SK-N-SH (cell line): ENCODE measurements at regions not wholly inside any gene's neighbourhood (a gene's known extent, or its start where the extent isn't known, plus 50 kb on each side); places are given as distances from the start of the nearest gene placed in this dataset.

Experiments
- CTCF ChIA-PET: fragments of 300-600, 350-600 bp; formaldehyde crosslinking; extraction: SDS; loops from one replicate; lab custom pipeline; 2021; lab: Yijun Ruan, JAX
- POLR2A ChIA-PET: fragments of 350-600 bp; sonication (Branson Sonifier 250); formaldehyde crosslinking; extraction: SDS; loops from one replicate; lab custom pipeline; 2020; ENCODE audit warnings: antibody characterized with exemption, inconsistent platforms; lab: Yijun Ruan, JAX
- DNase-seq: peaks from one replicate; pipeline ENCODE4 v3.0.0; 2012
- H2AFZ ChIP-seq: fragments of 200-600 bp; sonication (generic); 2 replicates; pipeline ENCODE4 v1.8.1; 2016; ENCODE audit warnings: antibody characterized with exemption, mild to moderate bottlenecking, low read depth
- H3F3A ChIP-seq: fragments of 200-600 bp; sonication (generic); replicated peaks from 2 replicates; pipeline ENCODE3; 2016; ENCODE audit warnings: antibody characterized with exemption, mild to moderate bottlenecking; ENCODE audit not compliant: insufficient read depth
- H3K27ac ChIP-seq, 2 experiments: fragments of 200-500 bp in 1 of 2; fragments of 200-600 bp in 1 of 2; sonication (Bioruptor generic) in 1 of 2; sonication (generic), shearing (Covaris generic) in 1 of 2; 2 replicates each; pipeline versions ENCODE4 v1.5.1 to v1.6.1; 2014 to 2016; ENCODE audit warnings: low read depth in 2 of 2, inconsistent platforms in 1 of 2, low read length in 1 of 2, mild to moderate bottlenecking in 1 of 2, mixed read lengths in 1 of 2
- H3K27me3 ChIP-seq: fragments of 200-600 bp; sonication (generic), shearing (Covaris generic); 2 replicates; pipeline ENCODE4 v1.6.1; 2016; ENCODE audit warnings: mixed run types; ENCODE audit not compliant: insufficient read depth
- H3K36me3 ChIP-seq, 2 experiments: fragments of 200-500 bp in 1 of 2; fragments of 200-600 bp in 1 of 2; sonication (Bioruptor generic) in 1 of 2; sonication (generic) in 1 of 2; replicated peaks in 1 of 2; 2 replicates each; pipeline versions ENCODE3 to v1.5.1; 2014 to 2016; ENCODE audit warnings: low read length in 1 of 2, mild to moderate bottlenecking in 1 of 2; ENCODE audit not compliant: insufficient read depth in 2 of 2, control insufficient read depth in 1 of 2
- H3K4me1 ChIP-seq, 2 experiments: fragments of 200-500 bp in 1 of 2; fragments of 200-600 bp in 1 of 2; sonication (Bioruptor generic) in 1 of 2; sonication (generic), shearing (Covaris generic) in 1 of 2; 2 replicates each; pipeline versions ENCODE4 v1.5.1 to v1.6.1; 2014 to 2016; ENCODE audit warnings: low read depth in 1 of 2, low read length in 1 of 2, mixed run types in 1 of 2; ENCODE audit not compliant: insufficient read depth in 2 of 2, control insufficient read depth in 1 of 2
- H3K4me2 ChIP-seq: fragments of 200-600 bp; sonication (generic), shearing (Covaris generic); 2 replicates; pipeline ENCODE4 v1.6.1; 2017; ENCODE audit warnings: mixed run types
- H3K4me3 ChIP-seq, 2 experiments: fragments of 200-500 bp in 1 of 2; fragments of 200-600 bp in 1 of 2; sonication (Bioruptor generic) in 1 of 2; sonication (generic), shearing (Covaris generic) in 1 of 2; 2 replicates each; pipeline versions ENCODE4 v1.5.1 to v1.8.1; 2014 to 2016; ENCODE audit warnings: low read depth in 2 of 2, inconsistent platforms in 1 of 2, low read length in 1 of 2, mild to moderate bottlenecking in 1 of 2, mixed read lengths in 1 of 2, moderate library complexity in 1 of 2
- H3K79me2 ChIP-seq: fragments of 200-600 bp; sonication (generic); 2 replicates; pipeline ENCODE4 v1.8.1; 2017; ENCODE audit warnings: mild to moderate bottlenecking; ENCODE audit not compliant: insufficient read depth
- H3K9ac ChIP-seq: fragments of 200-600 bp; sonication (generic); 2 replicates; pipeline ENCODE4 v1.6.1; 2017; ENCODE audit warnings: mixed run types
- H3K9me2 ChIP-seq: fragments of 200-600 bp; sonication (generic); 2 replicates; pipeline ENCODE4 v1.6.1; 2017; ENCODE audit warnings: mixed run types
- H3K9me3 ChIP-seq: fragments of 200-600 bp; sonication (generic); 2 replicates; pipeline ENCODE4 v1.6.1; 2017; ENCODE audit warnings: mixed run types, mild to moderate bottlenecking, moderate library complexity
- H4K20me1 ChIP-seq: fragments of 200-600 bp; sonication (generic); 2 replicates; pipeline ENCODE4 v1.6.1; 2017; ENCODE audit warnings: mild to moderate bottlenecking, mixed run types; ENCODE audit not compliant: insufficient read depth
- CHD2 ChIP-seq: fragments of 150-350 bp; IDR thresholded peaks from 2 replicates; pipeline ENCODE4 v1.6.1; 2018; ENCODE audit warnings: low read length; ENCODE audit not compliant: partially characterized antibody
- EZH2phosphoT487 ChIP-seq: fragments of 200-600 bp; sonication (generic); IDR thresholded peaks from 2 replicates; pipeline ENCODE4 v1.6.1; 2017; ENCODE audit warnings: low read depth, mixed run types, mild to moderate bottlenecking, antibody characterized with exemption, moderate library complexity, borderline replicate concordance
- NFIC ChIP-seq: IDR thresholded peaks from 2 replicates; pipeline ENCODE4 v1.4.0; 2012; ENCODE audit warnings: borderline replicate concordance
- NRF1 ChIP-seq: IDR thresholded peaks from 2 replicates; pipeline ENCODE4 v1.6.1; 2012; ENCODE audit warnings: low read depth, mild to moderate bottlenecking, low read length
- RCOR1 ChIP-seq: fragments of 150-350 bp; IDR thresholded peaks from 2 replicates; pipeline ENCODE4 v1.6.1; 2017; ENCODE audit warnings: antibody characterized with exemption, low read length
- REST ChIP-seq: IDR thresholded peaks from 2 replicates; pipeline ENCODE4 v1.6.1; 2012; ENCODE audit warnings: mild to moderate bottlenecking, low read depth, low read length, moderate library complexity
- RFX5 ChIP-seq: IDR thresholded peaks from 2 replicates; pipeline ENCODE4 v1.6.1; 2012; ENCODE audit warnings: mild to moderate bottlenecking, improper control_type of control experiment, low read length
- RXRA ChIP-seq: IDR thresholded peaks from 2 replicates; pipeline ENCODE4 v1.4.0; 2012; ENCODE audit warnings: low read depth, mild to moderate bottlenecking, borderline replicate concordance
- SIN3A ChIP-seq: IDR thresholded peaks from 2 replicates; pipeline ENCODE4 v1.6.1; 2012; ENCODE audit warnings: low read depth, mild to moderate bottlenecking, low read length, moderate library complexity, borderline replicate concordance
- TCF12 ChIP-seq: IDR thresholded peaks from 2 replicates; pipeline ENCODE4 v1.4.0; 2012
- USF2 ChIP-seq: fragments of 150-350 bp; IDR thresholded peaks from 2 replicates; pipeline ENCODE4 v1.6.1; 2017; ENCODE audit warnings: antibody characterized with exemption, low read length, low read depth, borderline replicate concordance
- YY1 ChIP-seq: IDR thresholded peaks from 2 replicates; pipeline ENCODE4 v1.4.0; 2012; ENCODE audit warnings: low read depth, mild to moderate bottlenecking
- ZBTB33 ChIP-seq: IDR thresholded peaks from 2 replicates; pipeline ENCODE4 v1.4.0; 2012; ENCODE audit warnings: low read depth, borderline replicate concordance

- Histone ChIP-seq H3F3A (no peaks in the 10 kb centered on the region), H3K4me3 (no peak overlapping the region), H3K4me1 (no peaks in the 10 kb centered on the region), H3K27me3 (no peaks in the 10 kb centered on the region), H3K36me3 (no peaks in the 10 kb centered on the region), H4K20me1 (no peaks in the 10 kb centered on the region), H3K79me2 (no peaks in the 10 kb centered on the region), H2AFZ (no peak overlapping the region), H3K4me2 (no peak overlapping the region), H3K9ac (no peak overlapping the region), H3K9me2 (no peaks in the 10 kb centered on the region), H3K27ac (no peak overlapping the region), H3K9me3 (no peaks in the 10 kb centered on the region)
- ChIA-PET POLR2A (no interaction called here), CTCF (interaction anchor here (1.6 kb wide), 1 partner anchor 10 kb away, joined by 4 read pairs; no protein-coding TSS in a partner anchor)
- DNase-seq, result no peak
- no peak for TF ChIP-seq EZH2phosphoT487
- TF ChIP-seq NRF1, result no peak
- no peak for TF ChIP-seq USF2
- no peak for TF ChIP-seq CHD2
- no peak for TF ChIP-seq YY1
- TF ChIP-seq TCF12, result no peak
- TF ChIP-seq REST, result no peak
- TF ChIP-seq NFIC, result no peak
- no peak for TF ChIP-seq SIN3A
- no peak for TF ChIP-seq ZBTB33
- no peak for TF ChIP-seq RCOR1
- no peak for TF ChIP-seq RXRA
- TF ChIP-seq RFX5, result no peak
These were observed 583.1 kb upstream of the SEL1L start for GRCh38 chr14:82116721-82117120.
